Prostate gland (tissue), 2 donors: ENCODE measurements at regions not wholly inside any gene's neighbourhood (a gene's known extent, or its start where the extent isn't known, plus 50 kb on each side); places are given as distances from the start of the nearest gene placed in this dataset.

Experiments used
- POLR2AphosphoS5 ChIP-seq: sonication (generic); formaldehyde crosslinking; IDR thresholded peaks from one replicate; pipeline ENCODE4 v1.6.1; 2017; ENCODE audit warnings: antibody characterized with exemption
- TF ChIP-seq, protein P1 (sequence below), 4 experiments: fragments of 200-600 bp in 2 of 4; fragments of 450-650 bp in 2 of 4; sonication (generic) in 2 of 4; IDR thresholded peaks; 1 replicate in 3 of 4; 2 replicates in 1 of 4; pipeline ENCODE4 v1.5.1; 2016 to 2019; ENCODE audit warnings: antibody characterized with exemption in 4 of 4, mild to moderate bottlenecking in 2 of 4, moderate library complexity in 2 of 4

DNA sequence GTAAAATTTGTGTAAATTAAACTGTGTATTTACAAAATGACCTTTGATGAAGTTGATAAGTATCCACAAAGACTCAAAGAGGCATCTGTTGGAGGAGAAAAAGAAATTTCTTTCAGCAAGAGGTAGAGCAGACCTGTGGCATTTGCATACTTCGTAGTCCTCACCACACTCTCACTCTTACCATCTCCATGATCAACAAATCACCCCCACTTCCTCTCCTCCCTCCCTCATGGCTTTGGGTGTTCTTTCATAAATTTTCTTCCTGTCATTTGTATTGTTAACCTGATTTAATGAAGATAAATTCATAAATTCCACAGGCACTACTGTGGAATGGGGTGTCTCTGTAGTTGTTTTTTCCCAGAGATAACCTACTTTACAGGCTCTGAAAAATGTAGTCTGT, 366.5 kb downstream of the ZNF674 start:
- TF ChIP-seq, protein P1, sequence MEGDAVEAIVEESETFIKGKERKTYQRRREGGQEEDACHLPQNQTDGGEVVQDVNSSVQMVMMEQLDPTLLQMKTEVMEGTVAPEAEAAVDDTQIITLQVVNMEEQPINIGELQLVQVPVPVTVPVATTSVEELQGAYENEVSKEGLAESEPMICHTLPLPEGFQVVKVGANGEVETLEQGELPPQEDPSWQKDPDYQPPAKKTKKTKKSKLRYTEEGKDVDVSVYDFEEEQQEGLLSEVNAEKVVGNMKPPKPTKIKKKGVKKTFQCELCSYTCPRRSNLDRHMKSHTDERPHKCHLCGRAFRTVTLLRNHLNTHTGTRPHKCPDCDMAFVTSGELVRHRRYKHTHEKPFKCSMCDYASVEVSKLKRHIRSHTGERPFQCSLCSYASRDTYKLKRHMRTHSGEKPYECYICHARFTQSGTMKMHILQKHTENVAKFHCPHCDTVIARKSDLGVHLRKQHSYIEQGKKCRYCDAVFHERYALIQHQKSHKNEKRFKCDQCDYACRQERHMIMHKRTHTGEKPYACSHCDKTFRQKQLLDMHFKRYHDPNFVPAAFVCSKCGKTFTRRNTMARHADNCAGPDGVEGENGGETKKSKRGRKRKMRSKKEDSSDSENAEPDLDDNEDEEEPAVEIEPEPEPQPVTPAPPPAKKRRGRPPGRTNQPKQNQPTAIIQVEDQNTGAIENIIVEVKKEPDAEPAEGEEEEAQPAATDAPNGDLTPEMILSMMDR (IDR thresholded peaks at IDR 0.05): no peak
- no peak for TF ChIP-seq POLR2AphosphoS5
